ENCODE measurements at regions not wholly inside any gene's neighbourhood (a gene's known extent, or its start where the extent isn't known, plus 50 kb on each side); places are given as distances from the start of the nearest gene placed in this dataset.

- Mint-ChIP-seq H3K4me1 (ENCODE audit: low read depth) (no peaks in the 10 kb centered on the region), H3K27ac (no peak overlapping the region), H3K4me3 (no peak overlapping the region), H3K36me3 (ENCODE audit: low read depth) (peaks cover 4% of the 10 kb centered on the region), H3K27me3 (ENCODE audit: low read depth) (peaks cover 5% of the 10 kb centered on the region), H3K9me3 (peaks cover 22% of the 10 kb centered on the region)
- no peak for DNase-seq (ENCODE audit: low spot score)
Observed at GRCh38 chr1:29380532-29380931, 144.2 kb downstream of the PTPRU start.

GRCh38 chr1:29379443-29380073 lies 143.2 kb downstream of the PTPRU start:
- H3K36me3 Mint-ChIP-seq (ENCODE audit: low read depth), result peaks cover 4% of the 10 kb centered on the region
- peaks cover 14% of the 10 kb centered on the region for H3K27me3 Mint-ChIP-seq (ENCODE audit: low read depth)
- DNase-seq (ENCODE audit: low spot score), result no peak
- H3K27ac Mint-ChIP-seq, result no peak overlapping the region
- H3K4me3 Mint-ChIP-seq, result no peak overlapping the region
- no peaks in the 10 kb centered on the region for H3K4me1 Mint-ChIP-seq (ENCODE audit: low read depth)
- peaks cover 25% of the 10 kb centered on the region for H3K9me3 Mint-ChIP-seq
